Fibroblast of peridontal ligament (primary cell): ENCODE measurements at regions not wholly inside any gene's neighbourhood (a gene's known extent, or its start where the extent isn't known, plus 50 kb on each side); places are given as distances from the start of the nearest gene placed in this dataset.

ENCODE experiments used
- DNase-seq: peaks from one replicate; pipeline ENCODE4 v3.0.0-alpha.2; 2010; ENCODE audit errors: extremely low read depth

GRCh38 chr11:109349276-109350080 lies 72.5 kb upstream of the C11orf87 start:
- DNase-seq, result no peak

- no peak for DNase-seq
These were observed 71.9 kb upstream of the C11orf87 start for GRCh38 chr11:109350091-109350490.

GRCh38 chr11:109362059-109362458 lies 59.9 kb upstream of the C11orf87 start:
- DNase-seq, result no peak

- no peak for DNase-seq
These were observed 58.3 kb upstream of the C11orf87 start for GRCh38 chr11:109363682-109364081.

- DNase-seq, result no peak
These were observed 57.1 kb upstream of the C11orf87 start for GRCh38 chr11:109364851-109365250.

GRCh38 chr11:109371444-109372176 lies 50.4 kb upstream of the C11orf87 start:
- DNase-seq, result peak; percentile 2
